OCI-LY3 (cell line): ENCODE measurements at regions not wholly inside any gene's neighbourhood (a gene's known extent, or its start where the extent isn't known, plus 50 kb on each side); places are given as distances from the start of the nearest gene placed in this dataset.
A peak's percentile ranks its signal among the peaks of the same experiment; 100 is the strongest.

Experiments used
- H2AFZ ChIP-seq: fragments of 200-600, 300-600 bp; shearing (Covaris generic); 2 replicates; pipeline ENCODE4 v1.6.0; 2014; ENCODE audit warnings: antibody characterized with exemption, low read depth, low read length
- H3K27ac ChIP-seq: fragments of 200-600, 300-600 bp; sonication (generic); 2 replicates; pipeline ENCODE4 v1.5.1; 2014; ENCODE audit warnings: mild to moderate bottlenecking, low read length, moderate library complexity, mixed read lengths
- H3K27me3 ChIP-seq: fragments of 200-600, 300-600 bp; sonication (generic); 2 replicates; pipeline ENCODE4 v1.6.1; 2014; ENCODE audit warnings: low read depth, low read length, mixed read lengths
- H3K36me3 ChIP-seq: fragments of 200-600, 300-600 bp; sonication (generic); replicated peaks from 2 replicates; pipeline ENCODE3; 2014; ENCODE audit warnings: low read depth, low read length, mixed read lengths
- H3K4me1 ChIP-seq: fragments of 300-600, 200-600 bp; sonication (generic); 2 replicates; pipeline ENCODE4 v1.6.1; 2014; ENCODE audit warnings: low read length, mixed read lengths
- H3K4me2 ChIP-seq: fragments of 200-600, 300-600 bp; sonication (generic); 2 replicates; pipeline ENCODE4 v1.6.1; 2014; ENCODE audit warnings: low read length, mixed read lengths
- H3K4me3 ChIP-seq: fragments of 300-600, 200-600 bp; sonication (generic); 2 replicates; pipeline ENCODE4 v1.5.1; 2014; ENCODE audit warnings: antibody characterized with exemption, mild to moderate bottlenecking, low read length, moderate library complexity
- H3K79me2 ChIP-seq: fragments of 300-600, 200-600 bp; shearing (Covaris generic); 2 replicates; pipeline ENCODE4 v1.6.1; 2014; ENCODE audit warnings: mild to moderate bottlenecking, low read length, mixed read lengths
- H3K9ac ChIP-seq: fragments of 300-600, 200-600 bp; shearing (Covaris generic); 2 replicates; pipeline ENCODE4 v1.6.0; 2014; ENCODE audit warnings: mild to moderate bottlenecking, low read length, moderate library complexity
- H3K9me3 ChIP-seq: fragments of 200-600, 300-600 bp; shearing (Covaris generic); 2 replicates; pipeline ENCODE4 v1.6.1; 2014; ENCODE audit warnings: low read length, mixed read lengths; ENCODE audit not compliant: insufficient read depth
- H4K20me1 ChIP-seq: fragments of 200-600, 300-600 bp; sonication (generic); 2 replicates; pipeline ENCODE4 v1.6.1; 2016; ENCODE audit warnings: low read length, mixed read lengths; ENCODE audit not compliant: insufficient read depth
- EZH2phosphoT487 ChIP-seq: fragments of 200-600 bp; shearing (Covaris generic); IDR thresholded peaks from 2 replicates; pipeline ENCODE4 v1.6.1; 2018; ENCODE audit warnings: antibody characterized with exemption, mixed run types, low read depth
- TF ChIP-seq, protein P1 (sequence below): fragments of 200-600, 300-600 bp; sonication (generic); IDR thresholded peaks from 2 replicates; pipeline ENCODE4 v1.5.1; 2014; ENCODE audit warnings: antibody characterized with exemption, low read length, low read depth

DNA sequence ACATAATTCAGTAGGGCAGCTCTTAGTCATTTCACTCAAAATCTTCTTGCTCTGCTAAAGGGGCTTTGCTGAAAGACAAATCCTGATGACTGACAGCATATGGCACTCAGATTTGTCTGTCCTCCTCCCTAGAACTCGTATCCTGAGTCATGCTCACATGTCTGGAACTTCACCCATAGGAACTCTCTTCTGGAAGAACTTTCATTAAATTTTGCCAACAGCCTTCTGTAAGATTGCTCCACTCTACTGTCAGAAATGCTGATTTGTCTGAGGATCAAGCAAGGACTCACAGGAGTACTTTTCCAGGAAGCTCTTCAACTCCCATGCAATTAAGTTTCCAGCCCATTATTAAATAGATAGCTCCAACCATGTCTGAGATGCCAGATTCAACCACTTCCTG lies 59.8 kb upstream of the SNX2 start:
- H4K20me1 ChIP-seq, result no peaks in the 10 kb centered on the region
- no peak overlapping the region for H3K4me2 ChIP-seq
- H3K27ac ChIP-seq, result no peak overlapping the region
- peaks cover 3% of the 10 kb centered on the region for H3K4me1 ChIP-seq
- no peaks in the 10 kb centered on the region for H3K27me3 ChIP-seq
- no peak overlapping the region for H2AFZ ChIP-seq
- no peaks in the 10 kb centered on the region for H3K79me2 ChIP-seq
- H3K36me3 ChIP-seq, result no peaks in the 10 kb centered on the region
- no peak overlapping the region for H3K4me3 ChIP-seq
- TF ChIP-seq, protein P1, sequence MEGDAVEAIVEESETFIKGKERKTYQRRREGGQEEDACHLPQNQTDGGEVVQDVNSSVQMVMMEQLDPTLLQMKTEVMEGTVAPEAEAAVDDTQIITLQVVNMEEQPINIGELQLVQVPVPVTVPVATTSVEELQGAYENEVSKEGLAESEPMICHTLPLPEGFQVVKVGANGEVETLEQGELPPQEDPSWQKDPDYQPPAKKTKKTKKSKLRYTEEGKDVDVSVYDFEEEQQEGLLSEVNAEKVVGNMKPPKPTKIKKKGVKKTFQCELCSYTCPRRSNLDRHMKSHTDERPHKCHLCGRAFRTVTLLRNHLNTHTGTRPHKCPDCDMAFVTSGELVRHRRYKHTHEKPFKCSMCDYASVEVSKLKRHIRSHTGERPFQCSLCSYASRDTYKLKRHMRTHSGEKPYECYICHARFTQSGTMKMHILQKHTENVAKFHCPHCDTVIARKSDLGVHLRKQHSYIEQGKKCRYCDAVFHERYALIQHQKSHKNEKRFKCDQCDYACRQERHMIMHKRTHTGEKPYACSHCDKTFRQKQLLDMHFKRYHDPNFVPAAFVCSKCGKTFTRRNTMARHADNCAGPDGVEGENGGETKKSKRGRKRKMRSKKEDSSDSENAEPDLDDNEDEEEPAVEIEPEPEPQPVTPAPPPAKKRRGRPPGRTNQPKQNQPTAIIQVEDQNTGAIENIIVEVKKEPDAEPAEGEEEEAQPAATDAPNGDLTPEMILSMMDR, result no peak
- no peak for TF ChIP-seq EZH2phosphoT487
- no peak overlapping the region for H3K9ac ChIP-seq
- no peaks in the 10 kb centered on the region for H3K9me3 ChIP-seq

DNA sequence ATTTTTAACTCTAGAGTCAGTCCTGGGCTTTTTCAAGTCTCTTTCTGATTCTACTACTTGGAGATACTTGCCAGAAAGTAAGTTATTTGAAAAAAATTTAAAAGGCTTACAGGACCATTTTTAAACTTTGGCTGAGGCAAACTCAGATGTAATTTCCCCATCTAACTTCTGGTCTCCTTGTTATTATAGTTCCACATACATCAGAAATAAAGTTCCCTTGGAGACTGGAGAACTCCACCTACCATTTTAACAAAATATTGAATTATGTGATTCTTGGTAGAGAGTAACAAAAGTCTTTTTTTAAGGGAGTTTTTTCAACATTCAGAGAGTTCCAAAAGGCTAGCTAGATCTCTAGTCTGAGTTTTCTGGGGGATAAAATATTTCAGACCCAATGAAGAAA lies 56.3 kb upstream of the SNX2 start:
- H3K9ac ChIP-seq, result no peak overlapping the region
- no peaks in the 10 kb centered on the region for H3K79me2 ChIP-seq
- no peak for TF ChIP-seq EZH2phosphoT487
- TF ChIP-seq, protein P1, result no peak
- no peak overlapping the region for H3K27ac ChIP-seq
- H3K4me3 ChIP-seq, result no peak overlapping the region
- no peaks in the 10 kb centered on the region for H3K36me3 ChIP-seq
- no peaks in the 10 kb centered on the region for H3K27me3 ChIP-seq
- no peak overlapping the region for H2AFZ ChIP-seq
- no peak overlapping the region for H3K4me2 ChIP-seq
- no peaks in the 10 kb centered on the region for H3K9me3 ChIP-seq
- H3K4me1 ChIP-seq, result peaks cover 22% of the 10 kb centered on the region
- no peaks in the 10 kb centered on the region for H4K20me1 ChIP-seq

DNA sequence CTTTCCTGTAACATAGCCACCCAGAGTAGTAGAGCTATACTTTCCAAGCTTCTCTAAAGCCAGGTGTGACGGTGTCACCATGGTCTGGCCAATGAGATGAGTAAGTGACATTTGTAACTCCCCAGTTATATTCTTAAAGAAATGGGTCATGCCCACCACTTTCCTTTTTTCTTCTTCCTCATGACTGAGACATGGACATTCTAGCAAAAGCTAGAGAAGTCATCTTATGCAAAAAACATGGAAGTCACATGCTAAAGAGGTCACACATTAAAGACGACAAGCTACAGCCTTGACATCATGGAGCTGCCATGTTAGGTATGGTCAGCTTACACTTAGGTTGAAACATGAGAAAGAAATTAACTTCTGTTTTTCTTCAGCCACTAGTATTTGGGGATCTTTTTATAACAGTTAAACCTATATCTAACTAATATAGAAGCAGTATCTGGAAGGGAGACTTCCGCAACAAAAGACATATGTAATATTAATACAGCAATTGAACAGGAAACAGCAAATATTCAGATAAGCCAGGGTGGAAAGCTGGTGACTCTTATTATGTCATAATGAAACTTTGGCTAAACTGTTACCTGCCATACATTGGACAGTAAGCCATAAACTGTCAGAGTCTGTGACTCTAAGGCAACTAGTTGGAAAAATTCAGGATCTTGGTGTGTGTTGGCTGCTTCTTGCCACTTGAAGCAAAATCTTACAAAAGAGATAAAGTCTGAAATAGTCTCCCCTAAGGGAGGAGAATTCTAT lies 54.7 kb upstream of the SNX2 start:
- Histone ChIP-seq H3K27ac (no peak overlapping the region), H4K20me1 (no peaks in the 10 kb centered on the region), H3K9me3 (no peaks in the 10 kb centered on the region), H3K4me2 (0 out of 2 replicates have a peak overlapping the region, but pooled peaks have one; percentile 5), H3K79me2 (no peaks in the 10 kb centered on the region), H3K4me1 (peaks cover 31% of the 10 kb centered on the region), H2AFZ (no peak overlapping the region), H3K4me3 (no peak overlapping the region), H3K36me3 (no peaks in the 10 kb centered on the region), H3K27me3 (no peaks in the 10 kb centered on the region), H3K9ac (no peak overlapping the region)
- TF ChIP-seq, protein P1, result no peak
- no peak for TF ChIP-seq EZH2phosphoT487

DNA sequence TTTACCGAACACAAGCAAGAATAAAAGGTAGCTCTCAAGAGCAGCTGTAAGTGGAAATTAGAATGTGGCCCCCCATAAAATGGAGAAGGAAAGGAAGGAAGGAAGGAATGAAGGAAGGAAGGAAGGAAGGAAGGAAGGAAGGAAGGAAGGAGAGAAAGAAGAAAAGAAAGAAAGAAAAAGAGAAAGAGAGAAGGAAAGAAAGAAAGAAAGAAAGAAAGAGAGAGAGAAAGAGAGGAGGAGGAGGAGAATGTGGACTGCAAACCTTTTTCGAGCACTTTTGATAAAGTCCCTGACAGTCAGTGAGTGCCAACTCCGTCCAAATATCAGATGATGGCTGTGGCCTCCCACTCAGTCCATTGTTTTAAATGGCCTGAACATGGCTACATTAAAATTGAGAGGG lies 53.8 kb upstream of the SNX2 start:
- H3K36me3 ChIP-seq, result no peaks in the 10 kb centered on the region
- no peak overlapping the region for H3K4me3 ChIP-seq
- peaks cover 31% of the 10 kb centered on the region for H3K4me1 ChIP-seq
- no peaks in the 10 kb centered on the region for H3K27me3 ChIP-seq
- no peak overlapping the region for H2AFZ ChIP-seq
- no peaks in the 10 kb centered on the region for H3K9me3 ChIP-seq
- H3K9ac ChIP-seq, result no peak overlapping the region
- no peaks in the 10 kb centered on the region for H4K20me1 ChIP-seq
- no peak overlapping the region for H3K27ac ChIP-seq
- H3K4me2 ChIP-seq, result no peak overlapping the region
- H3K79me2 ChIP-seq, result no peaks in the 10 kb centered on the region
- TF ChIP-seq, protein P1, result no peak
- no peak for TF ChIP-seq EZH2phosphoT487
